8988T (cell line): ENCODE measurements at regions not wholly inside any gene's neighbourhood (a gene's known extent, or its start where the extent isn't known, plus 50 kb on each side); places are given as distances from the start of the nearest gene placed in this dataset.

Experiments
- DNase-seq: peaks from one replicate; pipeline ENCODE4 v3.0.0; 2011

GRCh38 chr4:128524311-128524710 lies 236.7 kb upstream of the PGRMC2 start:
- peak; percentile 28 for DNase-seq

GRCh38 chr4:128521648-128522111 lies 234.1 kb upstream of the PGRMC2 start:
- peak; percentile 11 for DNase-seq

GRCh38 chr4:128521156-128521555 lies 233.5 kb upstream of the PGRMC2 start:
- DNase-seq = no peak

GRCh38 chr4:128519163-128519830 lies 231.7 kb upstream of the PGRMC2 start:
- DNase-seq = no peak

GRCh38 chr4:128517739-128518510 lies 230.3 kb upstream of the PGRMC2 start:
- DNase-seq = peak; percentile 26

- DNase-seq = no peak
These were observed 229.6 kb upstream of the PGRMC2 start for GRCh38 chr4:128517096-128517738.

GRCh38 chr4:128516301-128516969 lies 228.8 kb upstream of the PGRMC2 start:
- no peak for DNase-seq

- DNase-seq = no peak
These were observed 226.3 kb upstream of the PGRMC2 start for GRCh38 chr4:128513664-128514484.

- DNase-seq = no peak
These were observed 225.2 kb upstream of the PGRMC2 start for GRCh38 chr4:128512767-128513322.

GRCh38 chr4:128512161-128512560 lies 224.5 kb upstream of the PGRMC2 start:
- no peak for DNase-seq

GRCh38 chr4:128510850-128511249 lies 223.2 kb upstream of the PGRMC2 start:
- DNase-seq = no peak

GRCh38 chr4:128502818-128503527 lies 215.4 kb upstream of the PGRMC2 start:
- no peak for DNase-seq

GRCh38 chr4:128501239-128501638 lies 213.6 kb upstream of the PGRMC2 start:
- DNase-seq = no peak

- no peak for DNase-seq
These were observed 200.6 kb upstream of the PGRMC2 start for GRCh38 chr4:128488055-128488705.

GRCh38 chr4:128484896-128485295 lies 197.3 kb upstream of the PGRMC2 start:
- no peak for DNase-seq

GRCh38 chr4:128483816-128484215 lies 196.2 kb upstream of the PGRMC2 start:
- DNase-seq = no peak

GRCh38 chr4:128483041-128483440 lies 195.4 kb upstream of the PGRMC2 start:
- no peak for DNase-seq

GRCh38 chr4:128481752-128482480 lies 194.3 kb upstream of the PGRMC2 start:
- DNase-seq = no peak

- no peak for DNase-seq
These were observed 193.3 kb upstream of the PGRMC2 start for GRCh38 chr4:128480945-128481344.

GRCh38 chr4:128477540-128477939 lies 189.9 kb upstream of the PGRMC2 start:
- DNase-seq = no peak
